ENCODE measurements at regions not wholly inside any gene's neighbourhood (a gene's known extent, or its start where the extent isn't known, plus 50 kb on each side); places are given as distances from the start of the nearest gene placed in this dataset.

GRCh38 chr6:113487489-113488058, 369.6 kb upstream of the MARCKS start:
- TF ChIP-seq CTCF (IDR thresholded peaks at IDR 0.05) (no peak), POLR2A (IDR thresholded peaks at IDR 0.05) (no peak)

Measured in esophagus squamous epithelium (tissue), 4 donors.